Non-pigmented ciliary epithelial cell (primary cell): ENCODE measurements at regions not wholly inside any gene's neighbourhood (a gene's known extent, or its start where the extent isn't known, plus 50 kb on each side); places are given as distances from the start of the nearest gene placed in this dataset.

Experiments used
- DNase-seq: peaks from one replicate; pipeline ENCODE4 v3.0.0-alpha.2; 2010; ENCODE audit warnings: low read depth

DNA sequence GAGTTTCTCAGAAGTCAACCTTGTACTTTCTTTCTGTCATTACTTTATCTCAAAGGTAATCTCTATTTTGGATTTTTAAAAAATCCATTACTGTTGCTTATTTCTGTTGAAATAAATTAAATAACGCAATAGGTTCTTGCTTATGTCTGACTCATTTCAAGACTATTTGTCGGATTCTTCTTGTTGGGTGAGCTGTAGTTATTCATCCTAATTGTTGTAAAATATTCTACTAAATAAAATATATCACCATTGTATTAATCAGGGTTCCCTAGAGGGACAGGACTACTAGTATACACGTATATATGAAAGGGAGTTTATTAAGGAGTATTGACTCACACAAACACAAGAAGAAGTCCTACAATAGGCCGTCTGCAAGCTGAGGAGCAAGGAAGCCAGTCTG, 403.9 kb upstream of the CYRIA start:
- DNase-seq = no peak

DNA sequence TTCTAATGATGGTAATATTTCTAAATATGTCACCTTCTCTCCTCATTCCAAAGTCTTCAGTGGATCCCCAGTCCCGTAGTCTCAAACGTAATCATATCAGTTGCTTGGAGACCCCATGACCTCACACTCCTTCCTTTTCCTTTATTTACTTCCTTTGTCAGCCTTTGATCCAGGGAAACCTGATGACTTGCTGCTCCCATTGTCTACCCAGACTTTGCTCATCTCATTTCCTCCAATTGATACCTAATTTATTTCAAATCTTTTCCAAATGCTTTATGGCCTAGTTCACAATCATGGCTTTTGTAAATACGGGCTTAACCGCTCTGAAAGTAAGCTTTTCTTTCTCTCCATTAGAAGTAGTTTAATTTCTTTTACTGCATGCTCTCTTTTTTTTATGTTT, 402.4 kb upstream of the CYRIA start:
- no peak for DNase-seq

DNA sequence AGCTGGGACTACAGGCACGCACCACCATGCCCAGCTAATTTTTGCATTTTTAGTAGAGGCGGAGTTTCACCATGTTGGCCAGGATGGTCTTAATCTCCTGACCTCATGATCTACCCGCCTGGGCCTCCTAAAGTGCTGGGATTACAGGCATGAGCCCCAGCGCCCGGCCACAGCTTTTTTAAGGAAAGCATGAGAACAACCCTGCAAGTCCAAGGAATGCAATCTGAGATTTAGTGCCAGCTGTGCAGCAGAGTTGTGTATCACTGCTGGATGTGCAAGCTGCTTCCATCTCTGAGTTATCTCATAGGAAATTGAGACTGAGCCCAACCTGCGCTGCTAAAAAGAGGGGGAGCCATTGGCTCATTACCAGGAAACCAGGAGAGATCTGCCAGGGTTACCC, 399.9 kb upstream of the CYRIA start:
- no peak for DNase-seq

DNA sequence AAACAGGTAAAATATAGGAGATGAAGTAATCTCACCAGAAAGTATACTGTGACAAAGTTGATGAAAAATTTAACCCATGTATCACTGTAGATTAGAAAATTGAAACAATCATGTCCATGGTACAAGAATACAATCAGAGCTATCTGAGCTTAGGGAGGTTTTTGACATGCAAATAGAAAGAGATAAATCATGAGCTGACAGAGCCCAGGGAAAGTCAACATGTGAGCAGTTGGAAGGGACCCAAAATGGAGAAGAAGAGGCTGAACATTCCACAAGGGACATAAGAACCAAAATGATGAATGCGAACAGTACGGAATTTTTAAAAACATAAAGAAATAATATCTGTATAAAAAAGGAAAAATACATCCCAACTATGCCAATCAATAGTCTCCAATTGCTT, 395.4 kb upstream of the CYRIA start:
- DNase-seq = no peak

DNA sequence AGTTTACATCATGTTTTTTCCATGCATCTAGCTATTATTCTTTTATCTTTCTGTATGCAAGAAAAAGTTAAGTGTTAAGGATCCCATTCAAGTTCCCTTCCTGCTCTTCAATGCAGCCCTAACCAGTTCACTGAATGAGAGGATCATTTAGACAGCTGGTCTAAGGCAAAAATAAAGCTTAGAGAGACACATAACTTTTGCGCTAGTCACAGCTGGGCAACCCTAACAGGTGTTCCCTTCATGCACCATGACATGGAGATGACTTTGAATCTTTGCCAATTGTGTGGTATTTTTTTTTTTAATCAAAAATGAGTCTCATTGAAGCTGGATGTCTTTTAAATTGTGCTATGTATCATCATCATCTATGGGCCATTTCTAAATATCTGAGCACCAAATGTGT, 393.8 kb upstream of the CYRIA start:
- no peak for DNase-seq

DNA sequence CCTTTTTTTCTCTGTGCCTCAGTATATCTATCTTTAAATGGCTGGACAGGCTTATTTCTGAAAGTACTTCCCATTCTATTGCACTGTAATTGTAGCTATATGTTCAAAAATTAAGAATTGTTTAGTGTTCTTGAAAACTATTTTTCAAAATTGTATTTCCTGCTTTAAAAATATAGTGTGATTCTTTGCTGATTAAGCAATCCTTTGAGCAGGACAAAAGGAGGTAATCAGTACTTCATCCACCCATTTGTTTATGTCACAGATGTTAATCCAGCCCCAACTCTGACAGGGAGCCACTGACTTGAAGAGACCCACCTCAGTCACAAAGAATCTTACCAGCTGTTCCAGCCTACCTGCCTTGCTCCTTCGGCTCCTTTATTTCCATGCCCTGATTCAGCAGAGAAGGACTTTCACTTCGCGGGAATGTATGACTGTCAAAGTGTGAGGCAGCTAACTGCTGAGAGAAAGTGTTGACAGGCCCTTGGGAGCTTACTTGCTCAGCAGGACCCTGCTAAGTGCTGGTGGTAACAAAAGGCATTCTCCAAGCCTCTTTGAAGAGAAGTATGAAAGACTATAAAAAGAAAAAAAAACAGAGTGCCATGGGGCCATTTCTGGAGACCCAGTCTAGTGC, 393.3 kb upstream of the CYRIA start:
- no peak for DNase-seq

DNA sequence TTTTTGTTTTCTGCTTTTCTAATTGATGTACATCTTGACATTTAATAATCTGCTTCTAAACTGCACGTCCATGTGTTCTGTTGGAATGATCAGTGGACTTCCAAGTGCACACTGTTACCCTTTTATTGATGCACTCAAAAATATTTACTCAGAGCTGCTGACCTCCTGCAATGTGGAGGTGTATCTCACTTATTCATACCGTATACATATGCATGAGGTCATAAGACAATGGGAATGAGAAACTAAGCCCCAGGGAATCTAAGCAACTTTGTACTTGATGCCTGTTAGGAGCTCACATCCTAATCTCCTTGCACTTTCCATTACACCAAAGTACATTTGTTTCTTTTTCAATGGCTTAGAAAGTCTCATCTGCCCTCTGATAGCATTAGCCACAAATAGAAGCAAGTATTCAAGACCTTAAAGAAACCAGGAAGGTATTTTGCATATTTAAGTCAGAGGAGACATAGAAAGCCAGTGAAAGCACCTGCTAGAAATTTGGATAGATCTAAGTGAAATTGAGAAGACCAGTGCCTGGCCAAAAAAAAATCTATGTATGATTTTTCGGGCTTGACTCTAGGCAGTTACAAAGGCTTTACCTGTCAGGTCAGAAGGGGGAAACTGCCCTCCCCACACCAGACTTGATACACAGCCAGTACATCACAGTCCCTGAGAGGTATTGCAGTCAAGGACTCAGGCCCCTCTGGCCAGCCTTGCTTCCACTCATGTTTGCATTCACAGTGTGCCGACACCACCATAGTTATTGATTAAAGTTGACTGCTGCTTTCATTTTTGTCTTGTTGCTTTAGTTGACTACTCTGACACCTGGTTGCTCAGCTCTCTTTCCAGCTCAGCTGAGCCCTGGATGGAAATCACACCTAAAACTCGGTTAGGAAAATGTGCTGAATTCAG, 391.7 kb upstream of the CYRIA start:
- DNase-seq = no peak

DNA sequence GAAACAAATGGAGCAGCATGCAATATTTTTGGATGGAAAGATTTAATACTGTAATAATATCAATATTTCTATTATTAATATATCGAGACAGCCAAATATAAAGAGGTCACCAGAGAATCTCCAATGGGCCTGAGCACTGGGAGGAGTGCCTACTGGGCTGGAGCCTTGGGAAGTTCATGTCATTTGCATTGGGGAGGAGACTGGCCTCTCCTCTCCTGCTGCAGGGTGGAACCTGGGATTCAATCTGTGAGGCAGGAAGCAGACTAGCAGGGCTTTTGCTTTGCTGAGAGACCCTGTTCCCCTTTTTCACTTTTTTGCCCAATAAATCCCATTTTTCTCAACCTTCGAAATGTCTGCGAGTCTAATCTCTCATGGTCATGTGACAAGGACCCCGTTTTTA, 390.6 kb upstream of the CYRIA start:
- DNase-seq = no peak

DNA sequence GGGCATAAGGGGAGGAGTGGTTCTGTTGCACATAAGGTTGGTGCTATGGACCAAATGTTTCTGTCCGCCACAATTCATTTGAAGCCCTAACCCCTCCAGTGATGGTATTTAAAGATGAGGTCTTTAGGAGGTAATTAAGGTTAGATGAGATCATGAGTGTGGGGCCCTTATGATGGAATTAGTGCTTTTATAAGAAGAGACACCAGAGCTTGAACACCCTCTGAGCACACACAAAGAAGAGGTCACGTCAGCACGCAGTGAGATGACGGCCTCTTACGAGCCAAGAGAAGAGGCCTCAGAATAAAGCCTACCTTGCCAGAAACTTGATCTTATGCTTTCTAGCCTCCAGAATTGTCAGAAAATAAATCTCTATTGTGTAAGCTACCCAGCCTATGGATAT, 386.4 kb upstream of the CYRIA start:
- no peak for DNase-seq

DNA sequence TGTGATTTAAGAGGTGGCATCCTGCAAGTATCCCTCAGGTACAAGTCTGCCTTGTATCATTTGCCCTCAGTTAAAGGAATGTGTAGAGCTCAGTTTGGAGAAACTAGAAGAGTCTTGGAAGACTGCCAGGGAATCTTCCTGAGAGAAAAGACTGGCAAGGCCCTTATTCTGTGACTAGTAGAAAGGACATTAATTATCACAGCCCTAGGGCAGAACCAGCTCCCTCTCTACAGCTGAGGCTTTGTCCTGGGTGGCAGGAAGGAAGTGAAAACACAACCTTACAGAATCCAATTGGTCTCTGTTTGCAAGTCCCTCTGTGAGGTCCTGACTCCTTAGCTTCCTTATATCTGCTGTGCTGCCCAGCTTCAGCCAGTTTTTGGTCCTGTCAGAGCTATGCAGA, 385.9 kb upstream of the CYRIA start:
- DNase-seq = no peak

DNA sequence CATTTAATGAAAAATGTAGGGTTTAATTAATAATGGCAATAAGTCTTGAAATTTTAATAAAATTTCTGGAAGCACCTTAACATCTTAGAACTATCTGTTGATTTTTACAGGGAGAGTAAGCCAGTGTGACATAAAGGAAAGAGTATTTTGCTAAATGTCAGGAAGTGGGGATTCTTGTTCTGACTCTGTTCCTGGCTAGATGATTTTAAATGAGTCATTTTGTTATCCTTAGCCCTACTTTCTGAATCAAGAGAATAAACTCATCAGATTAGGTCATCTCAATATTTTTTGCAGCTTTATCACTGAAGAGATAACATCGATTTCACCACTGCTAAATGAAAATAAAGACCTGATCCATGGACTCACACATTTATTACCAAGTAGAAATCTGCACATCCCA, 377.5 kb upstream of the CYRIA start:
- peak; percentile 50 for DNase-seq

DNA sequence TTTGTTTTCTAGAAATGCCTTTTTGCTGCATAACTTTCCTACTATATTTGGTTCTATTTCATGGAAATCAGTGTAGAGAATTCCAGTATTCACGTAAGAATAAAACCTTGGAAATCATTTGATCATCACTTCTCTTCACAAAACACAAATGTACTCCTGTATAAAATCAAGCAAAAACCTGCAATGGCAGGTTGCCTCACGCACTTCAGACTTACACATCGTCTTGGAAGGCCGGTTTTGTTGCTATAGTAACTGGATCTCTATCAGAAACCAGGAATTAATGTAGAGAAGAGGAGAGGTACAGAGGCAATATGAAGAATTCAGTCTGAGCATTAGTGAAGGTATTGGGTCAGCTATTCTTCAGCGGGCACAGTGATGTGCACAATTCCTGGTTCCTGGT, 370.7 kb upstream of the CYRIA start:
- DNase-seq = no peak

DNA sequence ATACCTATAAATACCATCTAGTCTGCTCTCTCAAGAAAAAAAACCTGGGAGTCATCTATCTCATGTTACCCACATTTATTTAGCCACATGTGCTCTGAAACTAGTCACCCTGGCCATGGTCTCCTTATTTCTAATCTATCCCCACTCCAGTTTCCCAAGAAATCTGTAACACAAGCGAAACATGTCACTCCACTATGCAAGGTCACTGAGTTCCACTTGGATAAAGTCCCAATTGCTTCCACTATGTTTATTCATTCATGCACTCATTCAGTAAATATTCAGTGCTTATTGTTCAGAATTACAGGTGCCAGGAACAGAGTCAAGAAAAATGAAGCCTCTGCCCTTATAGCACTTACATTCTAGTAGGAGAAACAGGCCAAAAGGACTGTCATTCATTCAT, 369.4 kb upstream of the CYRIA start:
- DNase-seq = no peak

DNA sequence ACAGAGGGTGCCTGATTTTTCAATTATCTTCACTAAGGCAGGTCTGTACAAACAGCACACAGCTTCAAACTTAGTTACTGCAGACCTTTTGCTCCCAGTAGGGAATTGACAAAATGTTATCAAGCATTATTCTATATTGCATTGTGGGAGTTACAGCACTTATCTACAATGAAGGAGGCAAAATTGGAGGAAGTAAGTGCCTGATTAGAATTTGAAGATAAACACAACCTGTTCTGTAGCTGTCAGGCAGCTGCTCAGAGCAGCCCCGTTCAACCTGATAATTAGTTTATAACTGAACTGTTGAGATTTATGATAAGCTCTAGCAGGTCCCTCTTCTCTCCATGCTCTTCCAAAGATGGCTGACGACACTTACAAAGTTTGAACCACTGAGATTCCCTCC, 364.4 kb upstream of the CYRIA start:
- no peak for DNase-seq

DNA sequence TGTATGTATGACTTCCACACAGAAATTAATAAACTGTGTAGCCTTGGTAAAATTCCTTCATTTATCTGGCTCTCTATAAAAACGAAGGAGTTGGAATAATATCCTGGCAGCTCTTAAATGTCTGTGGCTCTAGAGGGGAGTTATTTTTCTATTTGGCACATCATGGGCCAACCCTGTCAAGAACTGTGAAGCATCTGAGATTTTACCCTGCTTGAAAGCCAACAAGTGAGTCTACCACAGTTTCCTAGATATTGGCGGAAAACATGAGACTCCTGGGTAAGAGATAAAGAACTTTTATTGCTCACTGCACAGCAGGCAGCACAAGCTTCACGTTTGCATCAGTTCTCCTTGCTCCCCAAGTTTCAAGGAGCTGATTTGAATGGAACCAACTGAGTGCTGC, 346.7 kb upstream of the CYRIA start:
- DNase-seq = no peak

DNA sequence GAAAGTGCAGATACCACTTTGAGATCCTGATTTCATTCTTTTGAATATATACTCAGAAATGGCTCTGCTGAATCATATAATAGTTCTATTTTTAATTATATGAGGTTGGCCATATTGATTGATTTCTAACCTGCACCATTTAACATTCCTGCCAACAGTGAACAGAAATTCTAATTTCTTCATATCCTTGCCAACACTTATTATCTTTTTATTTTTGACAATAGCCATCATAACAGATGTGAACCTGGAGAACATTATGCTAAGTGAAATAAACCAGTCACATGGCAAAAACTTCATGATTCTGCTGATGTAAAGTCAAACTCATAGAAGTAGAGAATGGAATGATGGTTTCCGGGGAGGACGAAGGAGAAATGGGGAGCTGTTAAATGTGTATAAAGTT, 344.5 kb upstream of the CYRIA start:
- no peak for DNase-seq

DNA sequence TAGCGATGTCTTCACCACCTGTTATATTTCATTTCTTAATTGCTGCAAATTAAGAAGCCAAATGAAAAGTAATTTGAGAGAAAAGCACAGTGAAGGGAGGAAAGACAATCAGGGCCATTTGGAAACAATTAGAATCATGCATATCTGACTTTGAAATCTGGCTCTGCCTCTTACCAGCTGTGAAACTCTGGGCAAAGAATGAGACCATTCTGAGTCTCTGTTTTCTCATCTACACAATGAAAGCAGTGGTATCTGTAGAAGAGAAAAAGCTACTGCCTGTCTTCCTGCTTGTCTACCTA, 334.5 kb upstream of the CYRIA start:
- no peak for DNase-seq

DNA sequence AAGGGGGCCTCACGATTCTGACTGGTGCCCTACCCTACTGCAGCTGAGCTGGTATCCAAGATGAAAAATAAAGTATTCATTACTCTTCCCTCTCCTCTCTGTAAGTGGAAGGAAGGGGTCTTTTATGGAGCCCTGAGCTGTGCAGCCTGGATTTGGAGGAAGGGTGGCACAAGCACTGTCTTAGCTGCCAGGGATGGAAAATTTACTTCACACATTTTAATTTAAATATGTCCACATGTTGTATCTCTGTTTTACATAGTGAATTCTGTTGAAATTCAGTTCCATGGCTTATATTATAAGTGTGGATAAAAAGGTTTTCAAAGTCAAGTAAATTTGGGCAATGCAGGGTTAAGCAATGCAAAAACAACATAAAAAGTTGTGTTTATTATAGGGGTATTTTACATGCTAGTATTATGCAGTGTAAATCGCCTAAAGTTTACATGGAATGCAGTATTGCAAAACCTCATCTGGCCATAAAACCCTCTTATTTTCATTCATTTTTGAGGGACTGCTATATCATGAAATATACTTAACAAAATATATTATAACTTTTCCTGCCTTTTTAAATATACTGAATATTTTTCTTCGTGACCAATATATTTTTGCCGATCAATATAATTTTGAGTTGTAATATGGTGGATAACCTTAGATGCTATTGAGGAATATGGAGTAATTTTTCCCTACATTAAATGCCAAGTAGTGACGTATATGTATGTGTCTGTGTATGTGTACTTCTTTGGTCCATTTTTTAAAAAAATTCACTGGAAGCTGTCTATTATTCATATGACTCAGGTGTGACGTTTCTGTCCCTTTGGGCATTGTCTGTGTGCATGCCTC, 333.9 kb upstream of the CYRIA start:
- no peak for DNase-seq

DNA sequence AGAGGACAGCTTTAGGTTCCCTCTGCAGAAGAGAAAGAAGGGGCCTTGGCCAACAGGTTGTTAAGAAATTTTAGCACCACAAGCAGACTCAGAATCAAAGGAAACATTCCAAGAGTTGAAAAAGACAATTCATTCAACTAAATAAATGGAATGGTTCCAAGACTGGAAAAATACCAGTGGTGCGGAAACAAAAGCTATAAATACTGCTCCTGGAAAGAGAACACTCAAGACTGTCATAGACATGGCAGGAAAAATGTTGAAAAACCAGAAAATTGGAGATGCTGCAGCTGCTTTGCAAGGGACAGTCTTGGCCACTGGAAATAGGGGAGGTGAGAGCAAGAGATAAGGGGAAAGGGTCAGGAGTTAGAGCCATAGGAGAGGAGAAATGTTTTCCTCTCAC, 312.7 kb upstream of the CYRIA start:
- DNase-seq = no peak

DNA sequence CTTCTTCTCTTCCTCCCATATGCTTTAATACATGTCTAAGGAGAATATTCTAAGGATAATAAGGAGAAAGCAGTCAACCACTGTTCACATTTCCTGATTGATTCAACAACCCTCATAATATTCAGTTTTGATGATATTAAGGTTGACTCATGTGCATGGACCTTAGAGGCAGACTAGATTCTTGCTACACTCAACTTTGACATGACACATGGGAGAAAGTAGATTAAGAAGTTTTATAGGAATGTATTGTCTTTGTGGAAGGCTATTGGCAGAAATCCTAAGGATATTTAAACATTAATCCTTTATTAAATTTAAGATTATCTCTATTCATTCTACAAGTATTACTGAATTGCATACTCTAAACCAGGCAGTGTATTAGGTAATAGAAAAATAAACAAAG, 309.1 kb upstream of the CYRIA start:
- DNase-seq = no peak

DNA sequence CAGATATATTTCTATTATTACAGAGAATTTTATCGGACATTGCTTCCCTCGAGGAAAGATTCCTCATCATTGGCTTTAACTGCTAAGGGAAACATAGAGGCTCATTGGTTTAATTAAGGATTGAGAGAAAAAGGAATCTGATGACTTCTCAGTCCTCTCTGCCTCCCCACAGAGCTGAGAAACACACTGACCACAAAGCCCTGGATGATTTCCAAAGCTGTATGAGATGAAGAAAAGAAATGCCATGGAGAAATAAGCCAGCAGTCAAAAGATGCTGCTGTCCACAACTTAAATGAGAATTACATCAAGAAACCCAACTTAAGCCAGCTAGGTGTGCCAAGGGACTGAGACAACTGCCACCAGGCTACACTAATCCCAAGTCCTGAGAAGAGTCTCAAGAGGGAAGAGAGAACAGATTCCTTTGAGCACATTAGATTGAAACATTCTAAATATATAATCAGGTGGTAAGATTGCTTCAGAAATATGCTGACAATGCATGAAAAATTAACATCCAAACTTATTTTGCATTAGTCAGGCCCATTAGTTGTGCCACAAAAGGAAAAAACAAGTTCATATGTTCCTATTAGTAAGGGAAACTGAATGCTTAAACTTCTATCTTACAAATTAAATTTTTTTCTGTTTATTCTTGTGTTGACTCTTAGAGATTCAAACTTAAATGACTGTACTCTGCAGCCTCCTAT, 308.1 kb upstream of the CYRIA start:
- peak; percentile 38 for DNase-seq

DNA sequence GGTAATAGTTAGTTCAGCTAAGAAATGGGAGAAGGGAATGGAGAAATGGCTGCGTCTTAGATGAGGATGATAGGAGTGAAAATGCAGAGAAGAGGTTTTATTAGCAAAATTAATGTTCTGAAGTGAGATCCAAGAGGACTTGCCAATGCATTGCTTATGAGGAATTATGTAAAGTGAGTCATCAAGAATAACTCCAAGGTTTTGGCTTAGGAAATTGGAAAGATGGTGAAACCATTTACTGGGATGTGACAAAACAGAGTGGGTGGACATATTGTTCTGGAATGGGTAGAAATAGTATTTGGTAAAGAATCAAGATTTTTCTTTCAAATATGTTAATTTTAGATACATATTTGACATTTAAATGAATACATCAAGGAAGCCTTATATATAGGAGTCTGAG, 306.6 kb upstream of the CYRIA start:
- no peak for DNase-seq
